HEK293 (cell line): ENCODE measurements at regions not wholly inside any gene's neighbourhood (a gene's known extent, or its start where the extent isn't known, plus 50 kb on each side); places are given as distances from the start of the nearest gene placed in this dataset.

Experiments
- KLF8 ChIP-seq: fragments of 450-650 bp; formaldehyde crosslinking; IDR thresholded peaks from 2 replicates; pipeline ENCODE4 v1.5.1; 2016; ENCODE audit warnings: missing biosample characterization, missing genetic modification characterization
- ZNF274 ChIP-seq, 2 experiments: fragments of 200-500 bp in 1 of 2; fragments of 450-650 bp in 1 of 2; sonication (Bioruptor generic) in 1 of 2; formaldehyde crosslinking in 1 of 2; IDR thresholded peaks; 2 replicates each; pipeline versions ENCODE4 v1.5.1 to v1.6.1; 2014 to 2016; ENCODE audit warnings: borderline replicate concordance in 1 of 2, inconsistent platforms in 1 of 2, low read length in 1 of 2, missing biosample characterization in 1 of 2, missing genetic modification characterization in 1 of 2
- ZNF324 ChIP-seq: fragments of 450-650 bp; formaldehyde crosslinking; IDR thresholded peaks from 2 replicates; pipeline ENCODE4 v1.5.1; 2016; ENCODE audit warnings: missing biosample characterization, missing genetic modification characterization
- ZNF391 ChIP-seq: fragments of 450-650 bp; formaldehyde crosslinking; IDR thresholded peaks from 2 replicates; pipeline ENCODE4 v1.5.1; 2016; ENCODE audit warnings: low read depth, missing biosample characterization, missing genetic modification characterization, borderline replicate concordance
- ZNF423 ChIP-seq: fragments of 450-650 bp; formaldehyde crosslinking; IDR thresholded peaks from 2 replicates; pipeline ENCODE4 v1.5.1; 2016; ENCODE audit warnings: missing biosample characterization, missing genetic modification characterization
- TF ChIP-seq, protein P1 (sequence below): fragments of 450-650 bp; formaldehyde crosslinking; IDR thresholded peaks from 2 replicates; pipeline ENCODE4 v1.5.1; 2016; ENCODE audit warnings: missing biosample characterization, missing genetic modification characterization
- TF ChIP-seq, protein P2 (sequence below): fragments of 450-650 bp; formaldehyde crosslinking; IDR thresholded peaks from 2 replicates; pipeline ENCODE4 v1.5.1; 2016; ENCODE audit warnings: missing biosample characterization, missing genetic modification characterization

DNA sequence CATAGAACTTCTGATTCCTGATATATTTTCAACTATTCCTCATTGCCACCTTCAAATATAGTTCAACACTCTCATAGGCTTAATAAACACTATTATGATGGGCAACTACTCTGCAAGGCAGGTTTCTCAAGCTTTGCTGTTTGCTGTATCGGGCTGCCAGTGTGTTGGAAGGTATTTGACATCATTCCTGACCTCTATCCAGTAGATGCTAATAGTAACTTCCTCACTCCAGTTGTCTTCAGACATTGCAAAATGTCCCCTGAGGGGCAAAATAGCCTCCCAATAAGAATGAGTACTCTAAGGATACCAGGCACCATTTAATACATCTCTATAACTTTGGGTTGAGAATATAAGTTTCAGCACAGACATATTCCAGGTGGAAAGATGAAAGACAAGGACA, 147.5 kb upstream of the PFN2 start:
- no peak for TF ChIP-seq ZNF391 (tag by site-specific recombination)
- TF ChIP-seq, protein P1, sequence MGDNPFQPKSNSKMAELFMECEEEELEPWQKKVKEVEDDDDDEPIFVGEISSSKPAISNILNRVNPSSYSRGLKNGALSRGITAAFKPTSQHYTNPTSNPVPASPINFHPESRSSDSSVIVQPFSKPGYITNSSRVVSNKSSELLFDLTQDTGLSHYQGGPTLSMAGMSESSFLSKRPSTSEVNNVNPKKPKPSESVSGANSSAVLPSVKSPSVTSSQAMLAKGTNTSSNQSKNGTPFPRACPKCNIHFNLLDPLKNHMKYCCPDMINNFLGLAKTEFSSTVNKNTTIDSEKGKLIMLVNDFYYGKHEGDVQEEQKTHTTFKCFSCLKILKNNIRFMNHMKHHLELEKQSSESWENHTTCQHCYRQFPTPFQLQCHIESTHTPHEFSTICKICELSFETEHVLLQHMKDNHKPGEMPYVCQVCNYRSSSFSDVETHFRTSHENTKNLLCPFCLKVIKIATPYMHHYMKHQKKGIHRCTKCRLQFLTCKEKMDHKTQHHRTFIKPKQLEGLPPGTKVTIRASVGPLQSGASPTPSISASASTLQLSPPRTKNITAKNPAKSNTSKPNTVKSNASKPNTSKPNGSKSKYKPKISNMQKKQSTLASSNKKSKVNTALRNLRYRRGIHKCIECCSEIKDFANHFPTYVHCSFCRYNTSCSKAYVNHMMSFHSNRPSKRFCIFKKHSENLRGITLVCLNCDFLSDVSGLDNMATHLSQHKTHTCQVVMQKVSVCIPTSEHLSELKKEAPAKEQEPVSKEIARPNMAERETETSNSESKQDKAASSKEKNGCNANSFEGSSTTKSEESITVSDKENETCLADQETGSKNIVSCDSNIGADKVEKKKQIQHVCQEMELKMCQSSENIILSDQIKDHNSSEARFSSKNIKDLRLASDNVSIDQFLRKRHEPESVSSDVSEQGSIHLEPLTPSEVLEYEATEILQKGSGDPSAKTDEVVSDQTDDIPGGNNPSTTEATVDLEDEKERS (tag by site-specific recombination) = no peak
- TF ChIP-seq, protein P2, sequence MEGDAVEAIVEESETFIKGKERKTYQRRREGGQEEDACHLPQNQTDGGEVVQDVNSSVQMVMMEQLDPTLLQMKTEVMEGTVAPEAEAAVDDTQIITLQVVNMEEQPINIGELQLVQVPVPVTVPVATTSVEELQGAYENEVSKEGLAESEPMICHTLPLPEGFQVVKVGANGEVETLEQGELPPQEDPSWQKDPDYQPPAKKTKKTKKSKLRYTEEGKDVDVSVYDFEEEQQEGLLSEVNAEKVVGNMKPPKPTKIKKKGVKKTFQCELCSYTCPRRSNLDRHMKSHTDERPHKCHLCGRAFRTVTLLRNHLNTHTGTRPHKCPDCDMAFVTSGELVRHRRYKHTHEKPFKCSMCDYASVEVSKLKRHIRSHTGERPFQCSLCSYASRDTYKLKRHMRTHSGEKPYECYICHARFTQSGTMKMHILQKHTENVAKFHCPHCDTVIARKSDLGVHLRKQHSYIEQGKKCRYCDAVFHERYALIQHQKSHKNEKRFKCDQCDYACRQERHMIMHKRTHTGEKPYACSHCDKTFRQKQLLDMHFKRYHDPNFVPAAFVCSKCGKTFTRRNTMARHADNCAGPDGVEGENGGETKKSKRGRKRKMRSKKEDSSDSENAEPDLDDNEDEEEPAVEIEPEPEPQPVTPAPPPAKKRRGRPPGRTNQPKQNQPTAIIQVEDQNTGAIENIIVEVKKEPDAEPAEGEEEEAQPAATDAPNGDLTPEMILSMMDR = no peak
- no peak for TF ChIP-seq ZNF324 (tag by site-specific recombination)
- TF ChIP-seq ZNF423 (tag by site-specific recombination) = no peak
- TF ChIP-seq KLF8 (tag by site-specific recombination) = no peak
- no peak for TF ChIP-seq ZNF274 (IDR thresholded peaks at IDR 0.05; ENCODE audit: low read length)
- TF ChIP-seq ZNF274 (tag by site-specific recombination; IDR thresholded peaks at IDR 0.05; ENCODE audit: borderline replicate concordance) = no peak
